H1 (cell line): ENCODE measurements at regions not wholly inside any gene's neighbourhood (a gene's known extent, or its start where the extent isn't known, plus 50 kb on each side); places are given as distances from the start of the nearest gene placed in this dataset.

Experiments
- CTCF ChIA-PET: fragments of 300-600 bp; sonication (Branson Sonifier 250); formaldehyde crosslinking; loops from one replicate; lab custom pipeline; 2021; ENCODE audit not compliant: partially characterized antibody; lab: Charles Lee
- POLR2A ChIA-PET: fragments of 300-600 bp; sonication (Branson Sonifier 250); formaldehyde crosslinking; loops from one replicate; lab custom pipeline; 2021; ENCODE audit warnings: inconsistent platforms; ENCODE audit not compliant: partially characterized antibody; lab: Charles Lee
- DNase-seq, 2 experiments: peaks; one replicate each; pipeline versions ENCODE4 v3.0.0 to v3.0.0-alpha.2; 2010 to 2022; ENCODE audit warnings: low spot score in 2 of 2, low read depth in 1 of 2, mixed read lengths in 1 of 2
- FAIRE-seq: peaks from 2 replicates; lab custom pipeline; 2011; peaks lifted over from hg19 to GRCh38; lab: Jason Lieb, UNC
- H2AFZ ChIP-seq: 2 replicates; pipeline ENCODE4 v1.8.1; 2012; ENCODE audit warnings: low read length, inconsistent platforms
- H2AK5ac ChIP-seq: 2 replicates; pipeline ENCODE4 v1.6.1; 2013; ENCODE audit warnings: low read depth, low read length
- H2BK120ac ChIP-seq: replicated peaks from 2 replicates; pipeline ENCODE3; 2013; ENCODE audit warnings: low read depth, low read length, inconsistent platforms
- H2BK12ac ChIP-seq: 2 replicates; pipeline ENCODE4 v1.6.1; 2013; ENCODE audit warnings: low read depth, low read length
- H2BK15ac ChIP-seq: 2 replicates; pipeline ENCODE4 v1.6.1; 2013; ENCODE audit warnings: low read length
- H2BK20ac ChIP-seq: 2 replicates; pipeline ENCODE4 v1.6.1; 2013; ENCODE audit warnings: low read length
- H2BK5ac ChIP-seq: 2 replicates; pipeline ENCODE4 v1.6.1; 2013; ENCODE audit warnings: low read depth, low read length
- H3K14ac ChIP-seq: 2 replicates; pipeline ENCODE4 v1.6.1; 2013; ENCODE audit warnings: inconsistent platforms; ENCODE audit not compliant: insufficient read length
- H3K18ac ChIP-seq: 2 replicates; pipeline ENCODE4 v1.6.1; 2013; ENCODE audit warnings: low read length; ENCODE audit errors: extremely low read depth
- H3K23ac ChIP-seq: 2 replicates; pipeline ENCODE4 v1.6.1; 2013; ENCODE audit warnings: inconsistent platforms; ENCODE audit not compliant: insufficient read length
- H3K23me2 ChIP-seq: 2 replicates; pipeline ENCODE4 v1.6.1; 2013; ENCODE audit warnings: low read depth, low read length
- H3K27ac ChIP-seq: 2 replicates; pipeline ENCODE4 v1.6.1; 2011; ENCODE audit warnings: low read depth, low read length, inconsistent platforms
- H3K27me3 ChIP-seq, 4 experiments: replicated peaks in 1 of 4; 1 replicate in 1 of 4; 2 replicates in 3 of 4; pipeline versions ENCODE4 v1.6.1 to v1.8.1; 2011 to 2013; ENCODE audit warnings: low read length in 3 of 4, mild to moderate bottlenecking in 3 of 4, inconsistent platforms in 2 of 4, mixed read lengths in 2 of 4, moderate library complexity in 1 of 4; ENCODE audit not compliant: control insufficient read depth in 3 of 4, insufficient read depth in 3 of 4; ENCODE audit errors: extremely low read depth in 1 of 4
- H3K36me3 ChIP-seq, 4 experiments: 2 replicates each; pipeline versions ENCODE4 v1.6.1 to v1.8.1; 2011 to 2013; ENCODE audit warnings: mild to moderate bottlenecking in 4 of 4, low read length in 3 of 4, moderate library complexity in 2 of 4, control low read depth in 1 of 4, inconsistent platforms in 1 of 4; ENCODE audit not compliant: insufficient read depth in 4 of 4, control insufficient read depth in 2 of 4
- H3K4ac ChIP-seq: replicated peaks from 2 replicates; pipeline ENCODE3; 2013; ENCODE audit warnings: low read length, low read depth, mixed read lengths, inconsistent platforms; ENCODE audit not compliant: insufficient read length
- H3K4me1 ChIP-seq, 4 experiments: replicated peaks in 1 of 4; 1 replicate in 1 of 4; 2 replicates in 3 of 4; pipeline versions ENCODE4 v1.6.1 to v1.8.1; 2011 to 2013; ENCODE audit warnings: low read length in 3 of 4, inconsistent platforms in 2 of 4, mixed read lengths in 1 of 4; ENCODE audit not compliant: insufficient read depth in 4 of 4, control insufficient read depth in 3 of 4
- H3K4me2 ChIP-seq, 2 experiments: 2 replicates each; pipeline versions ENCODE4 v1.6.1 to v1.8.1; 2011 to 2013; ENCODE audit warnings: low read depth in 2 of 2, low read length in 2 of 2, control low read depth in 1 of 2, inconsistent platforms in 1 of 2, mild to moderate bottlenecking in 1 of 2; ENCODE audit not compliant: insufficient read depth in 1 of 2
- H3K4me3 ChIP-seq, 4 experiments: fragments of 200-600, 300-600 bp in 1 of 4; sonication (generic), shearing (Covaris generic), sonication (Bioruptor Twin) in 1 of 4; 2 replicates each; pipeline versions ENCODE4 v1.5.1 to v1.8.1; 2011 to 2016; ENCODE audit warnings: low read length in 4 of 4, low read depth in 3 of 4, control low read depth in 2 of 4, inconsistent platforms in 2 of 4, mild to moderate bottlenecking in 2 of 4, mixed read lengths in 1 of 4, moderate library complexity in 1 of 4; ENCODE audit not compliant: insufficient read depth in 2 of 4; ENCODE audit errors: extremely low read depth in 1 of 4
- H3K56ac ChIP-seq: replicated peaks from 2 replicates; pipeline ENCODE3; 2013; ENCODE audit warnings: low read depth, mild to moderate bottlenecking, mixed read lengths, low read length, inconsistent platforms; ENCODE audit not compliant: insufficient read length
- H3K79me1 ChIP-seq: 2 replicates; pipeline ENCODE4 v1.6.1; 2013; ENCODE audit warnings: low read depth, low read length, control low read depth
- H3K79me2 ChIP-seq, 2 experiments: 2 replicates each; pipeline versions ENCODE4 v1.6.1 to v1.8.1; 2012 to 2013; ENCODE audit warnings: low read length in 2 of 2, mild to moderate bottlenecking in 2 of 2, inconsistent platforms in 1 of 2; ENCODE audit not compliant: insufficient read depth in 2 of 2, control insufficient read depth in 1 of 2
- H3K9ac ChIP-seq, 4 experiments: replicated peaks in 1 of 4; 1 replicate in 1 of 4; 2 replicates in 3 of 4; pipeline versions ENCODE4 v1.6.1 to v1.8.1; 2011 to 2013; ENCODE audit warnings: low read depth in 3 of 4, low read length in 3 of 4, control low read depth in 2 of 4, mild to moderate bottlenecking in 2 of 4, moderate library complexity in 2 of 4, inconsistent platforms in 1 of 4; ENCODE audit errors: extremely low read depth in 1 of 4
- H3K9me3 ChIP-seq, 2 experiments: 2 replicates each; pipeline versions ENCODE4 v1.6.1 to v1.8.1; 2012 to 2013; ENCODE audit warnings: mild to moderate bottlenecking in 2 of 2, moderate library complexity in 2 of 2, control low read depth in 1 of 2, inconsistent platforms in 1 of 2, low read depth in 1 of 2, low read length in 1 of 2, mixed read lengths in 1 of 2; ENCODE audit not compliant: insufficient read depth in 2 of 2
- H4K20me1 ChIP-seq, 2 experiments: replicated peaks in 1 of 2; 2 replicates each; pipeline versions ENCODE3 to v1.8.1; 2011 to 2013; ENCODE audit warnings: inconsistent platforms in 2 of 2, low read length in 2 of 2, mild to moderate bottlenecking in 1 of 2; ENCODE audit not compliant: insufficient read depth in 2 of 2, control insufficient read depth in 1 of 2
- H4K5ac ChIP-seq: 2 replicates; pipeline ENCODE4 v1.6.1; 2013; ENCODE audit warnings: low read length, low read depth, mixed read lengths, inconsistent platforms; ENCODE audit not compliant: insufficient read length
- H4K8ac ChIP-seq: 2 replicates; pipeline ENCODE4 v1.8.0; 2013; ENCODE audit warnings: mild to moderate bottlenecking, moderate library complexity, low read length, inconsistent platforms; ENCODE audit not compliant: insufficient read depth; ENCODE audit errors: extremely low read depth
- H4K91ac ChIP-seq: replicated peaks from 2 replicates; pipeline ENCODE3; 2013; ENCODE audit warnings: low read length, mixed read lengths, inconsistent platforms; ENCODE audit not compliant: insufficient read length
- ASH2L ChIP-seq: fragments of 200-600, 300-600 bp; sonication (generic); IDR thresholded peaks from one replicate; pipeline ENCODE4 v1.7.1; 2017; ENCODE audit warnings: low read length
- BRCA1 ChIP-seq: IDR thresholded peaks from 2 replicates; pipeline ENCODE4 v1.6.1; 2012; ENCODE audit warnings: low read depth, low read length, improper control_type of control experiment
- EGR1 ChIP-seq: IDR thresholded peaks from 2 replicates; pipeline ENCODE4 v1.6.1; 2011; ENCODE audit warnings: low read depth, low read length, borderline replicate concordance
- GTF2F1 ChIP-seq: IDR thresholded peaks from 2 replicates; pipeline ENCODE4 v1.6.1; 2012; ENCODE audit warnings: low read depth, low read length, improper control_type of control experiment, borderline replicate concordance
- KDM1A ChIP-seq: fragments of 200-600, 300-600 bp; sonication (generic); IDR thresholded peaks from 2 replicates; pipeline ENCODE4 v1.7.1; 2016; ENCODE audit warnings: mild to moderate bottlenecking, low read length, borderline replicate concordance
- NRF1 ChIP-seq: IDR thresholded peaks from 2 replicates; pipeline ENCODE4 v1.6.1; 2011; ENCODE audit warnings: mild to moderate bottlenecking, low read depth, low read length, improper control_type of control experiment
- POU5F1 ChIP-seq: IDR thresholded peaks from 2 replicates; pipeline ENCODE4 v1.6.1; 2011; ENCODE audit warnings: low read depth, mild to moderate bottlenecking, low read length, moderate library complexity
- RAD21 ChIP-seq, 2 experiments: IDR thresholded peaks in 1 of 2; conservative IDR thresholded peaks in 1 of 2; 2 replicates each; pipeline ENCODE4 v1.6.1; 2011; ENCODE audit warnings: low read depth in 2 of 2, low read length in 2 of 2, improper control_type of control experiment in 1 of 2, inconsistent platforms in 1 of 2, mild to moderate bottlenecking in 1 of 2, moderate library complexity in 1 of 2
- SP1 ChIP-seq: IDR thresholded peaks from 2 replicates; pipeline ENCODE4 v1.6.1; 2011; ENCODE audit warnings: low read depth, low read length
- TBP ChIP-seq: IDR thresholded peaks from 2 replicates; pipeline ENCODE4 v1.6.1; 2011; ENCODE audit warnings: low read depth, low read length, improper control_type of control experiment
- WGBS, 2 experiments: shearing (Covaris generic) in 1 of 2; methylation state at CpG; one replicate each; pipeline versions ENCODE4 v1.1.6 to v1.1.7; 2013 to 2015; ENCODE audit warnings: low lambda C conversion rate in 2 of 2, mixed read lengths in 2 of 2, inconsistent platforms in 1 of 2, low coverage in 1 of 2, missing lambda C conversion rate in 1 of 2; ENCODE audit not compliant: insufficient replicate concordance in 2 of 2, insufficient coverage in 1 of 2, insufficient read length in 1 of 2; ENCODE audit errors: extremely low coverage in 1 of 2, missing lambda C conversion rate in 1 of 2; 5-methylcytosine and 5-hydroxymethylcytosine counted together
- TF ChIP-seq, protein P1 (sequence below): IDR thresholded peaks from 2 replicates; pipeline ENCODE4 v1.6.1; 2011; ENCODE audit warnings: low read length, improper control_type of control experiment
- TF ChIP-seq, protein P2 (sequence below): IDR thresholded peaks from 2 replicates; pipeline ENCODE4 v1.6.1; 2012; ENCODE audit warnings: low read length, inconsistent platforms

DNA sequence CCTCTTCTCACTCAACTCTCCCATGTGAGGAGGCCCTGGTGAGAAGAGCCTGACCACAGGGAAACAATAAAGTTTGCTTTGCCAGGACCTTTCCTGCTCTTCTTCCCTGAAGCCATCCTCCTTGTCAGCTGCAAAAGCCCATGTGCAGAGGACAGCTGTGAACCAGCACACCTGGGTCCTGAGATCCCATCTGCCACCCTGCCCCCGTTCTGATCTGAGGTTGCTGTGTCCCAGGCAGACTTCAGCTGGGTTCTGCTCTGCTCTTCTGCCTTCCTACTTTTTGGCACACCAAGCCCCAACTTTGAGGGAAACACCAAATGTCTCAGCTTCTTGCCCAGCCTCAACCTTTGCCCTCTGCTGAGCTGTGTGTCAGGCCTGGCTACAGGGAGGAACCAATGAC lies 595.1 kb upstream of the ARPP21 start:
- Histone ChIP-seq H3K36me3 (no peaks in the 10 kb centered on the region), H3K9me3 (no peaks in the 10 kb centered on the region), H2BK15ac (no peak overlapping the region), H3K4me2 (no peak overlapping the region), H3K4me1 (no peaks in the 10 kb centered on the region), H4K91ac (no peak overlapping the region), H3K9ac (no peak overlapping the region), H4K5ac (no peak overlapping the region), H3K18ac (no peak overlapping the region), H3K23ac (no peak overlapping the region), H3K79me2 (no peaks in the 10 kb centered on the region), H2BK120ac (no peak overlapping the region), H3K56ac (no peak overlapping the region), H3K79me1 (no peaks in the 10 kb centered on the region), H3K27me3 (peaks cover 0 to 1% (median 0%) of the 10 kb centered on the region in 4 experiments; a peak in 2 of 7 replicates), H3K14ac (no peak overlapping the region), H3K4ac (no peak overlapping the region), H3K27ac (no peak overlapping the region), H4K8ac (no peak overlapping the region; the same call in 1 of the 2 replicates), H4K20me1 (no peaks in the 10 kb centered on the region), H2BK20ac (no peak overlapping the region), H2BK12ac (no peak overlapping the region), H3K23me2 (no peaks in the 10 kb centered on the region), H2BK5ac (no peak overlapping the region), H2AFZ (no peak overlapping the region), H3K4me3 (no peak overlapping the region), H2AK5ac (no peak overlapping the region)
- CTCF ChIA-PET = interaction anchor here (0.9 to 1.8 kb wide), 2 partner anchors 14 to 24 kb away, joined by 3 to 4 read pairs; no protein-coding TSS in a partner anchor
- 85% methylated on average over 1 of the region's 1 CpG; no CpG with 5 or more reads in 1 of the 2 experiments for WGBS, 2 experiments
- DNase-seq (no peak), FAIRE-seq (no peak)
- POLR2A ChIA-PET = no interaction called here
- TF ChIP-seq KDM1A (no peak), POU5F1 (no peak), NRF1 (no peak), SP1 (no peak), TBP (no peak), GTF2F1 (no peak), BRCA1 (no peak), ASH2L (no peak), EGR1 (no peak), RAD21 (IDR thresholded peaks at IDR 0.05 in 1 of 2, conservative IDR thresholded peaks at IDR 0.05 in 1 of 2; ENCODE audit: low read depth in 2 of 2, low read length in 2 of 2) (no peak)
- TF ChIP-seq, protein P1, sequence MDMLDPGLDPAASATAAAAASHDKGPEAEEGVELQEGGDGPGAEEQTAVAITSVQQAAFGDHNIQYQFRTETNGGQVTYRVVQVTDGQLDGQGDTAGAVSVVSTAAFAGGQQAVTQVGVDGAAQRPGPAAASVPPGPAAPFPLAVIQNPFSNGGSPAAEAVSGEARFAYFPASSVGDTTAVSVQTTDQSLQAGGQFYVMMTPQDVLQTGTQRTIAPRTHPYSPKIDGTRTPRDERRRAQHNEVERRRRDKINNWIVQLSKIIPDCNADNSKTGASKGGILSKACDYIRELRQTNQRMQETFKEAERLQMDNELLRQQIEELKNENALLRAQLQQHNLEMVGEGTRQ = no peak
- TF ChIP-seq, protein P2, sequence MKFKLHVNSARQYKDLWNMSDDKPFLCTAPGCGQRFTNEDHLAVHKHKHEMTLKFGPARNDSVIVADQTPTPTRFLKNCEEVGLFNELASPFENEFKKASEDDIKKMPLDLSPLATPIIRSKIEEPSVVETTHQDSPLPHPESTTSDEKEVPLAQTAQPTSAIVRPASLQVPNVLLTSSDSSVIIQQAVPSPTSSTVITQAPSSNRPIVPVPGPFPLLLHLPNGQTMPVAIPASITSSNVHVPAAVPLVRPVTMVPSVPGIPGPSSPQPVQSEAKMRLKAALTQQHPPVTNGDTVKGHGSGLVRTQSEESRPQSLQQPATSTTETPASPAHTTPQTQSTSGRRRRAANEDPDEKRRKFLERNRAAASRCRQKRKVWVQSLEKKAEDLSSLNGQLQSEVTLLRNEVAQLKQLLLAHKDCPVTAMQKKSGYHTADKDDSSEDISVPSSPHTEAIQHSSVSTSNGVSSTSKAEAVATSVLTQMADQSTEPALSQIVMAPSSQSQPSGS = no peak
